ENCODE measurements at regions not wholly inside any gene's neighbourhood (a gene's known extent, or its start where the extent isn't known, plus 50 kb on each side); places are given as distances from the start of the nearest gene placed in this dataset.

DNA sequence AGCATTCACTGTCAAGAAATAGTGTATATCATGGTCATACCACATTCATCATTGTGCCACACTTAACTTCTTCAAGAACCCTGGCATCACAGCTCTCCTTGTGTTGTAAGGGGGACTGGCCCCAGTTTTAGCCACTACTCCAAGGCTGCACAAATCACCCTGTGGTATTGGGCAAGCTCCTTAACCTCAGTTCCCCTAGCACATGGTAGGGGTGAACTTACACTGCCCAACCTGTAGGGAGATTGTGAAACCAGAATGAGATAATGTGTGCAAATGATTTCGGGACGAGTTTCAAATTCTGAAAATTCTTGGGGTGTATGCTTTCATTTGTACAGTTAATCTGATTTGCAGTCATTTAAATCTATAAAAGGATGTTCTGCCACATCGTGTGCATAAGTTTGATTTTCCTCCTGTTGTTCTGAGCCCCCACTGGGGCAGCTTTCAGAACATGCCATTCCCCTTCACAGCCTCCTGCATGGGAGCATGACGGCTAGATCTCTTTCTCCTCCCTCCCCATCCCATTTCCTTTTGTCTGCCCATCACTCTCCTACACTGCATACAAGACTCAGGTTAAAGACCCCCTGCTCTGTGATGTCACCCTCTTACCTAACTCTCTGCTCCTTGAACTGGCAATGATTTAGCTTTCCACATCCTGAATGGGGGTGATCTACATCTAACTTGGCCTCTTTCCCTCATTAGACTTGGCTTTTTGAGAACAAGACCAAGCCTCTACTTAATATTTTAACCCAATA lies 290.3 kb downstream of the CHRM3 start:
- TF ChIP-seq, protein P1, sequence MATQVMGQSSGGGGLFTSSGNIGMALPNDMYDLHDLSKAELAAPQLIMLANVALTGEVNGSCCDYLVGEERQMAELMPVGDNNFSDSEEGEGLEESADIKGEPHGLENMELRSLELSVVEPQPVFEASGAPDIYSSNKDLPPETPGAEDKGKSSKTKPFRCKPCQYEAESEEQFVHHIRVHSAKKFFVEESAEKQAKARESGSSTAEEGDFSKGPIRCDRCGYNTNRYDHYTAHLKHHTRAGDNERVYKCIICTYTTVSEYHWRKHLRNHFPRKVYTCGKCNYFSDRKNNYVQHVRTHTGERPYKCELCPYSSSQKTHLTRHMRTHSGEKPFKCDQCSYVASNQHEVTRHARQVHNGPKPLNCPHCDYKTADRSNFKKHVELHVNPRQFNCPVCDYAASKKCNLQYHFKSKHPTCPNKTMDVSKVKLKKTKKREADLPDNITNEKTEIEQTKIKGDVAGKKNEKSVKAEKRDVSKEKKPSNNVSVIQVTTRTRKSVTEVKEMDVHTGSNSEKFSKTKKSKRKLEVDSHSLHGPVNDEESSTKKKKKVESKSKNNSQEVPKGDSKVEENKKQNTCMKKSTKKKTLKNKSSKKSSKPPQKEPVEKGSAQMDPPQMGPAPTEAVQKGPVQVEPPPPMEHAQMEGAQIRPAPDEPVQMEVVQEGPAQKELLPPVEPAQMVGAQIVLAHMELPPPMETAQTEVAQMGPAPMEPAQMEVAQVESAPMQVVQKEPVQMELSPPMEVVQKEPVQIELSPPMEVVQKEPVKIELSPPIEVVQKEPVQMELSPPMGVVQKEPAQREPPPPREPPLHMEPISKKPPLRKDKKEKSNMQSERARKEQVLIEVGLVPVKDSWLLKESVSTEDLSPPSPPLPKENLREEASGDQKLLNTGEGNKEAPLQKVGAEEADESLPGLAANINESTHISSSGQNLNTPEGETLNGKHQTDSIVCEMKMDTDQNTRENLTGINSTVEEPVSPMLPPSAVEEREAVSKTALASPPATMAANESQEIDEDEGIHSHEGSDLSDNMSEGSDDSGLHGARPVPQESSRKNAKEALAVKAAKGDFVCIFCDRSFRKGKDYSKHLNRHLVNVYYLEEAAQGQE (IDR thresholded peaks at IDR 0.05; ENCODE audit: insufficient read depth in 1 of 2, low read depth in 2 of 2, low read length in 1 of 2): no peak
- TF ChIP-seq POLR2AphosphoS5 (IDR thresholded peaks at IDR 0.05; ENCODE audit: low read depth, low read length) (no peak), TCF7L2 (IDR thresholded peaks at IDR 0.05; ENCODE audit: low read depth, low read length) (no peak), SIN3A (IDR thresholded peaks at IDR 0.05; ENCODE audit: borderline replicate concordance, insufficient read depth, low read depth, low read length) (no peak)
- TF ChIP-seq, protein P2, sequence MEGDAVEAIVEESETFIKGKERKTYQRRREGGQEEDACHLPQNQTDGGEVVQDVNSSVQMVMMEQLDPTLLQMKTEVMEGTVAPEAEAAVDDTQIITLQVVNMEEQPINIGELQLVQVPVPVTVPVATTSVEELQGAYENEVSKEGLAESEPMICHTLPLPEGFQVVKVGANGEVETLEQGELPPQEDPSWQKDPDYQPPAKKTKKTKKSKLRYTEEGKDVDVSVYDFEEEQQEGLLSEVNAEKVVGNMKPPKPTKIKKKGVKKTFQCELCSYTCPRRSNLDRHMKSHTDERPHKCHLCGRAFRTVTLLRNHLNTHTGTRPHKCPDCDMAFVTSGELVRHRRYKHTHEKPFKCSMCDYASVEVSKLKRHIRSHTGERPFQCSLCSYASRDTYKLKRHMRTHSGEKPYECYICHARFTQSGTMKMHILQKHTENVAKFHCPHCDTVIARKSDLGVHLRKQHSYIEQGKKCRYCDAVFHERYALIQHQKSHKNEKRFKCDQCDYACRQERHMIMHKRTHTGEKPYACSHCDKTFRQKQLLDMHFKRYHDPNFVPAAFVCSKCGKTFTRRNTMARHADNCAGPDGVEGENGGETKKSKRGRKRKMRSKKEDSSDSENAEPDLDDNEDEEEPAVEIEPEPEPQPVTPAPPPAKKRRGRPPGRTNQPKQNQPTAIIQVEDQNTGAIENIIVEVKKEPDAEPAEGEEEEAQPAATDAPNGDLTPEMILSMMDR (IDR thresholded peaks at IDR 0.05): no peak
- H3K27me3 ChIP-seq (ENCODE audit: control insufficient read depth, insufficient read depth, low read length): no peaks in the 10 kb centered on the region
- DNase-seq (ENCODE audit: low read depth, low spot score) (no peak), ATAC-seq (no peak)
- no peaks in the 10 kb centered on the region for H3K4me1 ChIP-seq (ENCODE audit: control insufficient read depth, insufficient read depth, low read length)
- H3K9me3 ChIP-seq (ENCODE audit: control insufficient read depth, insufficient read depth, low read depth, low read length): no peaks in the 10 kb centered on the region
- no peak overlapping the region for H3K4me3 ChIP-seq (ENCODE audit: low read depth in 2 of 2, low read length in 2 of 2)
- no peaks in the 10 kb centered on the region for H3K36me3 ChIP-seq (ENCODE audit: control insufficient read depth, insufficient read depth, low read length)
- no TSS peak for BruUV-seq (replicated peaks)
- in situ Hi-C loops (cut with HindIII; ENCODE audit: low pct_unique_long_range_greater_than_20kb, low sequenced_read_pairs): no loop called here
- CTCF ChIA-PET: no interaction called here
- intact Hi-C loops (cut with micrococcal nuclease; ENCODE audit: unreplicated experiment): no loop called here
- no peak overlapping the region for H3K27ac ChIP-seq (ENCODE audit: low read length)
- POLR2A ChIA-PET: no interaction called here

DNA sequence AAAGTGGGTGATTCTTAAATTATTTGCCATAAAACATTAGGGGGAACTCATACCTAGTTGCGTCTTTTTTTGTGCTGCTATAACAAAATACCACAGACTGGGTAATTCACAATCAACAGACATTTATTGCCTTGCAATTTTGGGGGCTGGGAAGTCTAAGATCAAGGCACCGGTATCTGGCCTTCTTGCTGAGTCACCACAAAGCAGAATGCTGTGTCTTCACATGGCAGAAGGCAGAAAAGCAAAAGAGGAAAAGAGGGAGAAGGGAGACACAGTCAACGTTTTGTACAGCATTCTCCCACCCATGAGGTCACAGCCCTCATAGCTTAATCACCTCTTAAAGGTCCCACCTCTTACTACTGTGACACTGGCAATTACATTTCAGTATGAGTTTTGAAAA lies 291.0 kb downstream of the CHRM3 start:
- H3K36me3 ChIP-seq (ENCODE audit: control insufficient read depth, insufficient read depth, low read length): no peaks in the 10 kb centered on the region
- no TSS peak for BruUV-seq (replicated peaks)
- no peak overlapping the region for H3K27ac ChIP-seq (ENCODE audit: low read length)
- intact Hi-C loops (cut with micrococcal nuclease; ENCODE audit: unreplicated experiment) (no loop called here), in situ Hi-C loops (cut with HindIII; ENCODE audit: low pct_unique_long_range_greater_than_20kb, low sequenced_read_pairs) (no loop called here)
- no peaks in the 10 kb centered on the region for H3K9me3 ChIP-seq (ENCODE audit: control insufficient read depth, insufficient read depth, low read depth, low read length)
- H3K27me3 ChIP-seq (ENCODE audit: control insufficient read depth, insufficient read depth, low read length): no peaks in the 10 kb centered on the region
- ATAC-seq (no peak), DNase-seq (ENCODE audit: low read depth, low spot score) (no peak)
- H3K4me1 ChIP-seq (ENCODE audit: control insufficient read depth, insufficient read depth, low read length): no peaks in the 10 kb centered on the region
- no peak for TF ChIP-seq TCF7L2 (IDR thresholded peaks at IDR 0.05; ENCODE audit: low read depth, low read length)
- TF ChIP-seq, protein P2 (IDR thresholded peaks at IDR 0.05): no peak
- no peak for TF ChIP-seq POLR2AphosphoS5 (IDR thresholded peaks at IDR 0.05; ENCODE audit: low read depth, low read length)
- TF ChIP-seq, protein P1 (IDR thresholded peaks at IDR 0.05; ENCODE audit: insufficient read depth in 1 of 2, low read depth in 2 of 2, low read length in 1 of 2): no peak
- H3K4me3 ChIP-seq (ENCODE audit: low read depth in 2 of 2, low read length in 2 of 2): no peak overlapping the region
- ChIA-PET CTCF (no interaction called here), POLR2A (no interaction called here)
